IPS DF 6.9 (cell line): ENCODE measurements at regions not wholly inside any gene's neighbourhood (a gene's known extent, or its start where the extent isn't known, plus 50 kb on each side); places are given as distances from the start of the nearest gene placed in this dataset.

Source experiments
- DNase-seq: peaks from one replicate; pipeline ENCODE4 v3.0.0-alpha.2; 2013; ENCODE audit warnings: low read depth, low spot score
- H3K27ac ChIP-seq: one replicate; pipeline ENCODE4 v1.5.1; 2013; ENCODE audit warnings: low read length, control low read depth
- H3K27me3 ChIP-seq: 2 replicates; pipeline ENCODE4 v1.6.1; 2013; ENCODE audit warnings: mild to moderate bottlenecking, low read length; ENCODE audit not compliant: control insufficient read depth, insufficient read depth
- H3K36me3 ChIP-seq: 2 replicates; pipeline ENCODE4 v1.6.1; 2013; ENCODE audit warnings: low read length; ENCODE audit not compliant: control insufficient read depth, insufficient read depth
- H3K4me1 ChIP-seq: 2 replicates; pipeline ENCODE4 v1.6.1; 2013; ENCODE audit warnings: low read length; ENCODE audit not compliant: control insufficient read depth, insufficient read depth
- H3K4me3 ChIP-seq: 2 replicates; pipeline ENCODE4 v1.5.1; 2013; ENCODE audit warnings: mild to moderate bottlenecking, low read length
- H3K9me3 ChIP-seq: 2 replicates; pipeline ENCODE4 v1.6.1; 2013; ENCODE audit warnings: low read length, inconsistent platforms; ENCODE audit not compliant: control insufficient read depth, insufficient read depth
- WGBS: extraction: QIAGEN DNeasy Blood & Tissue Kit; methylation state at CpG from one replicate; pipeline ENCODE4 v1.1.7; 2013; ENCODE audit warnings: mixed read lengths, missing lambda C conversion rate; ENCODE audit not compliant: insufficient read length, insufficient coverage; 5-methylcytosine and 5-hydroxymethylcytosine counted together

DNA sequence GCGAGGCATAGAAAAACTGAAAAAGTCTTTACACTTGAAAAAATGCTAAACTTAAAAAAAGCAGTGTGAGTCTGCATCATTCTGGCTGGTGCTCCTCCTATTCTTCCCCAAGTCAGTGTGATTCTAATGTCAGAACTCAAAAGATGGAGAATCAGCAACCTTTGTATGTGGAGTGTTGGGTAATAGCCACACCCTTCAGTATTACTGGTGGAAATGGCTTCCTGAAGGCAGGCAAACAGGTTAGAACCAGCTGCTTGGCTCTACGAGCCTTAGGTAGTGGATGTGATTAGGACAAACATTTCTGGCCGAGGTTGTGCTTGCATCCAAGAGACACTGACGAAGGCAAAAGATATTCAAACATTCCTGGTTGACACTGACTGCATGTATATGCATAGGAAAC is 353.4 kb upstream of the TACR3 start:
- Histone ChIP-seq H3K27me3 (no peaks in the 10 kb centered on the region), H3K4me1 (no peaks in the 10 kb centered on the region), H3K4me3 (no peak overlapping the region), H3K36me3 (no peaks in the 10 kb centered on the region), H3K27ac (no peak overlapping the region), H3K9me3 (no peaks in the 10 kb centered on the region)
- DNase-seq = no peak
- no CpG with 5 or more reads among the region's 4 CpGs for WGBS

DNA sequence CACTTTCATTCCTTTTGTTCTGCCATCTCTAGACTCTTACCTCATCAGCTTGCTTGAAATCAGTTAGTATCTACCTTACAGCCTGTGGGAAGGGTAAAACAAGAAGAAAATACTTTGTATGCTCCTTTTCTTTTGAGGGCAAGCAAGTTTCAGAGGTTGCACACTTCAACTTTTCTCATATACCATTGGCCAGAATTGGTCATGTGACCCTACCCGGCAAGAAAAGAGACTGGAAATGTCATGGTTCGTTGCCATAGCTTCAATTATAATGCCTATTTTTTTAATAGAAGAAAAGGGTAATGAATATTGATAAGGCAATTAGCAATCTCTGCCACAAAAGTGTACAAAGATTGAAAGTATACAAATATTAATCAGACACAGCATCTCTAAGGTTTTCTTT is 346.7 kb upstream of the TACR3 start:
- Histone ChIP-seq H3K27ac (no peak overlapping the region), H3K27me3 (no peaks in the 10 kb centered on the region), H3K36me3 (no peaks in the 10 kb centered on the region), H3K9me3 (no peaks in the 10 kb centered on the region), H3K4me1 (no peaks in the 10 kb centered on the region), H3K4me3 (no peak overlapping the region)
- WGBS = no CpG with 5 or more reads among the region's 2 CpGs
- DNase-seq = no peak

DNA sequence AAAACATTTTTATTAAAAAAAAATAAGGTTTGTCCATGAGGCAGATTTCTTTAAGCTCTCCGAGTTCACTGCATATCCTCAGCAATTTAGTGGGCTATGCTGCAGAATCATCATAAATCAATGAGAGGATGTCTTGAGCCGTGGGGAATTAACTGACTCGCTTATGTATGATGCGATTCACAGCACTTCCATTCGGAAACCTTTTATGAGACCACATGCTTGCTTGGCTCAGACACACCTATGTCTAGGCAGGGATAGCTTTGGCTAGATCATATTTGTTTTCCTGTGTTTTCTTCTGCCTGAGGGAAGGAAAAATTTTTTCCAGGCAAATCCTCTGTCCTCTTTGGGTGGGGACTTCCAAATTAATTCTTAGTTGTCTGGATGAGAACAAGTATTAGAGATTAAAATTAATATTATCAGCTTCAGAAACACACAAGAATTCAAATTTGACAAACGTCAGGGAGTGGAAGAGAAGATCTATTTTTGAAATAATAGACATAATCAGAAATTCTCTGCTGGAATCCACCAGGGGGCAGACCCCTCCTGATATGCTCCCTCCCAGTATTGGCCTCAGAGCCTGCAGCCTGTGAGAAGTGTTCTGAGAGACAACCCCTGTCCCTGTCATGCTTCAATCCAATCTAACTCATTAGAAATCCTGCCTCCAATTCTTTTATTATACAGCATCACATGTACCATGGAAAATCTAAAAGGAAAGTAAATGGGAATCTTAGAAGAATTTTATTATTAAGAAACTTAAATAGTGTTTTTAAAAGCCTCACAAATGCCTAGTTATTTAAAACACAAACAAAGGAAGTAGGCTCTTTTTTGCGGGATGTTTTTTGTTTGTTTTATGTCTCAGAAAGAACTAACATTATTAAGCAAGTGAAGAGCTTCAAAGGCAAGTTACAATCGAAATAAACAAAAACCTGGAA is 345.1 kb upstream of the TACR3 start:
- Histone ChIP-seq H3K4me1 (no peaks in the 10 kb centered on the region), H3K27ac (no peak overlapping the region), H3K9me3 (no peaks in the 10 kb centered on the region), H3K27me3 (no peaks in the 10 kb centered on the region), H3K36me3 (no peaks in the 10 kb centered on the region), H3K4me3 (no peak overlapping the region)
- no CpG with 5 or more reads among the region's 8 CpGs for WGBS
- peak; percentile 39 for DNase-seq

DNA sequence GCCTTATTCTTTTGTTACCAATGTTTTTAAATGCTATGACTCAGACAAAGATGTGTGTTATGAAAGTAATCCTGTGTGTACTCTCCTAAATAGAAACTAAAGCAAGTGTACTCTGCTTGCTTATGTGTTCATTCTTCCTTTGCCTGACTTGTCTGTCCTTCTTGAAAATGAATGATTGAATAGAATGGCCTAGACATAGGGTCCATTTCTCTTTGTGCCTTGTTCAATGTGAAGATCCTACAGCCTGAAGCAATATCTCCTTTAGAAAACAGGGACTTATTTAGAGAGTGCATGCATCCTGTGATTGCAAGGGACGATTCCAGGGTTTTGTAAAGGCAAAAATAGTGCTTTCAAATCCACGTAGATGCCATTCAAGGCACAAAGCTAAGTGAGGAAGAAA is 343.6 kb upstream of the TACR3 start:
- Histone ChIP-seq H3K4me3 (no peak overlapping the region), H3K9me3 (no peaks in the 10 kb centered on the region), H3K27ac (no peak overlapping the region), H3K4me1 (no peaks in the 10 kb centered on the region), H3K36me3 (no peaks in the 10 kb centered on the region), H3K27me3 (no peaks in the 10 kb centered on the region)
- WGBS = no CpG with 5 or more reads among the region's 2 CpGs
- DNase-seq = no peak

DNA sequence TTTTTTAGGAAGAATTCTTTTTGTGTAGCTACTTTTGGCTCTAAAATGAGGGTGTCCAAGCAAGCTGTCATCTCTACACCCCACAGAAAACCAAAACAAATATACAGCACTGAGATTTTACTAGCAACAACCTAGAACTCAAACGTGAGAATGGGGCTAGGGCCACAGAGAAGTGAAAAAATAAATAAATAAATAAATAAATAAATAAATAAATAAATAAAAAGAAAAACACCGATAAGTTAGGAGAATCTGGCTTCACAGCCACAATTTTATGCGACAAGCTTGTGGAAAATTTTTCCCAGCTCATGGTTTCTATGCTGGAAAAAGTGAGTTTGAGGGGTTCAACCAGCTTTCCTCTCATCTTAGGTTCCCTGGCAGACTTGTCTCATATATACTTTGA is 324.6 kb upstream of the TACR3 start:
- Histone ChIP-seq H3K4me1 (no peaks in the 10 kb centered on the region), H3K27me3 (no peaks in the 10 kb centered on the region), H3K9me3 (no peaks in the 10 kb centered on the region), H3K4me3 (no peak overlapping the region), H3K27ac (no peak overlapping the region), H3K36me3 (no peaks in the 10 kb centered on the region)
- DNase-seq = no peak
- WGBS = no CpG with 5 or more reads among the region's 3 CpGs

DNA sequence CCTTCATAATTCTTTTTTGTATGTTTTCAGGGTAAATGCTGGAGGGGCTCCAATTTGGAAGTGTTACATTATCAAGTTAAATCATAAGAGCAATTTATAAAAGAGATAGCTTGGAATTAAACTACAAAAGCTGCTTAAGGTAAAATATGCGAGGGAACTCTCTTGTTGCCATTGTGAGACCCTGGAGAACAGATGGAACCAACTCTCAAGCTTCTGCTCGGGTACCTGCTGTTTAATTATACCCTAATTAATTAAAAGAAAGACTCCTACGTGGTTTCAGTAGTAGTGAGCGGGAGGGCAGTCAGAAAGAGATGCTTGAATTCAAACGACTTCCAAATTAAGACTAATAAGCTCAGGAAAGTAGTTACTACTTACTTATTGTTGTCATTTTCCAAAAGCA is 313.1 kb upstream of the TACR3 start:
- Histone ChIP-seq H3K27ac (no peak overlapping the region), H3K4me3 (no peak overlapping the region), H3K27me3 (no peaks in the 10 kb centered on the region), H3K36me3 (no peaks in the 10 kb centered on the region), H3K4me1 (no peaks in the 10 kb centered on the region), H3K9me3 (no peaks in the 10 kb centered on the region)
- DNase-seq = no peak
- WGBS = no CpG with 5 or more reads among the region's 5 CpGs

DNA sequence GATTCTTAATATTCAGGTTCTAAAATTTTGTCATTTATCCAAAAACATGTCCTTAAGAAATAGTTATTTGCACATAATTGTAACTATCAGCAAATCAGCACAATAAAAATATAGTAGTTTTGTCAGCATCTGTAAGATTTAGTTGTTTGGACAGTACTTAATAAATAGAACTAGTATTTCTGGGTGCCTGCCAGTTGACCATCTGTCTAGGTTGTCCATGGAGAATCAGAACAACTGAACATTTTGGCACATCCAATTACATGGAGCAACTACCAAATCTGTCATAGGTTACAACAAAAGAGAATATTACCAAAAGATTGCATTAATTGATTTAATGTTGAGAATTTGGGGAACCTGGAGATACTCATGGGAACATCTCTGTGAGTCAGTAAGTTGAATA is 305.5 kb upstream of the TACR3 start:
- H3K27ac ChIP-seq = no peak overlapping the region
- no peaks in the 10 kb centered on the region for H3K36me3 ChIP-seq
- no peak for DNase-seq
- no peak overlapping the region for H3K4me3 ChIP-seq
- H3K9me3 ChIP-seq = no peaks in the 10 kb centered on the region
- no peaks in the 10 kb centered on the region for H3K27me3 ChIP-seq
- H3K4me1 ChIP-seq = no peaks in the 10 kb centered on the region

DNA sequence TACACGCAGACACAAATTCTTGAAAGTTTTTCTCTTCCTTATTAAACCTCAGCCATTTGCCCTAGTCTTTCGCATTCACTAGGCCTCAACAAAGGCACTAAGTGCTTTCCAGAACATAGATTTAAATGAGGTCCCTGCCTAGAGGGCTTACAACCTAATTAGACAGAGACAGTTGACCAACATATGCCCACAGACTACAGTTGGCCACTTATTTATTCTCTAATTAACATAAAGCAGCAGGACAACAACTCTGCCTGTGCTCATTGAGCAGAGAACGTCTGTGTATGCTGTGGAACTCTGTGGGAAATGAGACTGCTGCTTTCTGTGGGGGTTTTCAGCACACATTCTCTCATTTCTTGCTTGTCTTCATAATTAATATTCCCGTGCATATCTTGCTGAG is 303.0 kb upstream of the TACR3 start:
- no peaks in the 10 kb centered on the region for H3K27me3 ChIP-seq
- DNase-seq = no peak
- no CpG with 5 or more reads among the region's 4 CpGs for WGBS
- H3K4me3 ChIP-seq = no peak overlapping the region
- H3K9me3 ChIP-seq = no peaks in the 10 kb centered on the region
- no peaks in the 10 kb centered on the region for H3K36me3 ChIP-seq
- no peak overlapping the region for H3K27ac ChIP-seq
- H3K4me1 ChIP-seq = no peaks in the 10 kb centered on the region

DNA sequence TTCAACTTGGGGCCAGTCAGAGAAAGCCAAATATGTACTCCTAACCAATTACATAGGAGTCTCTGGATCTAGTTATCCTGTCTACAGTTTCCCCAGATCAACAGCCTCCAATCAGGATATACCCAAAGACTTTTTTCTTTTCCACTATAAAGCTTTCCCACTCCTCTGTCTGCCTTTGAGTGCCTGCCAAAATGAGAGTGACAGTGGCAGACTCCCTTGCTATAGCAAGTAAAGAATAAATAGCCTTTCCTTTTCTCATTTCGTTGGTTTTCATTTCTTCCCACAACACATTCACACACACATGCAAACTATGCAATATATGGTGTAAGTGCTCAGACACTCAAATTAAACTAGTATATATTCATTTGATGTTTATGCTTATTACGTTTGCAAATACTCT is 302.4 kb upstream of the TACR3 start:
- no peaks in the 10 kb centered on the region for H3K36me3 ChIP-seq
- no peaks in the 10 kb centered on the region for H3K9me3 ChIP-seq
- no peak overlapping the region for H3K4me3 ChIP-seq
- no peaks in the 10 kb centered on the region for H3K27me3 ChIP-seq
- H3K27ac ChIP-seq = no peak overlapping the region
- no peak for DNase-seq
- no peaks in the 10 kb centered on the region for H3K4me1 ChIP-seq
- no CpG with 5 or more reads among the region's 2 CpGs for WGBS

DNA sequence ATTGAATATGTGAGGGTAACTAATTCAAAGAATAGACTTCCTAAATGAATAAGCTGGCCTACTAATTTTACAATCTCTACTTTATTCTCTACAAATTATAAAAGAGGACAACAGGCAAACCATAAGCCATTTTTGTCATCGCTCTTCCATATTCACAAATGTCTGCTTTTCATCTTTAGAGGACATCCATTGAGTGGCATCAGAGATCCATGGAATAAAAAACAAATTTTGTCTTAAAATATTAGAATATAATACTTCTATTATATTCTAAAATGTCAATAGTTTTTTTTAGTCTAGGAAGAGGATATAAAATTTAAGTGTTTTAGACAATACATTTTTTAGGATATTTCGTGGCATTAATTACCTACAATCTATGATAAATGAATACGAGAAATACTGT is 300.9 kb upstream of the TACR3 start:
- Histone ChIP-seq H3K4me3 (no peak overlapping the region), H3K27ac (no peak overlapping the region), H3K27me3 (no peaks in the 10 kb centered on the region), H3K4me1 (no peaks in the 10 kb centered on the region), H3K36me3 (no peaks in the 10 kb centered on the region), H3K9me3 (no peaks in the 10 kb centered on the region)
- no CpG with 5 or more reads among the region's 3 CpGs for WGBS
- DNase-seq = no peak

DNA sequence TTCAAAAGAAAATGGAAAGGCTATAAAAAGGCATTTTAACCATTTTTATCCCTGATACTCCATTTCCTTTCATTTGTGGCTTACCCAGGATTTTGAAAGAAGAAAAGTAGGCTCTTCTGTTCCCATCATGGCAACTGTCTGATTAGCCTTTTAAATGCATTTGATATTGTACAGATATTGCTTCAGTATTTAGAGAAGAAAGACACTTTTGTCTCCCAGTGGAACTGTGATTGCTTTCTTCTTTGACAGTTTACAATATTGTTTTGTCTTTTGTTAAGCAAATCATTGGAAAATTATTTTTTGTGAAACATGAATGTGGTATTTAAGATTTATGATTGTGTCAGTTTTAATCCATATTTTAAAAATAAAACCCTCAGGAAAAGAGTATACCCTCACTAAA is 297.4 kb upstream of the TACR3 start:
- no peak for DNase-seq
- no peaks in the 10 kb centered on the region for H3K4me1 ChIP-seq
- no peaks in the 10 kb centered on the region for H3K27me3 ChIP-seq
- H3K9me3 ChIP-seq = no peaks in the 10 kb centered on the region
- H3K4me3 ChIP-seq = no peak overlapping the region
- no peak overlapping the region for H3K27ac ChIP-seq
- no peaks in the 10 kb centered on the region for H3K36me3 ChIP-seq
